PC-9 (cell line): ENCODE measurements at regions not wholly inside any gene's neighbourhood (a gene's known extent, or its start where the extent isn't known, plus 50 kb on each side); places are given as distances from the start of the nearest gene placed in this dataset.

ENCODE experiments used
- BruUV-seq: library from RNA; stranded (reverse); fragments of 400-500 nt; replicated peaks from 2 replicates; lab custom pipeline; 2021; lab: Mats Ljungman, UMichigan
- CTCF ChIA-PET: fragments of 300-600 bp; sonication (Branson Sonifier 250); formaldehyde crosslinking; loops from one replicate; lab custom pipeline; 2022; ENCODE audit warnings: antibody characterized with exemption; lab: Charles Lee
- POLR2A ChIA-PET: fragments of 300-600 bp; sonication (Branson Sonifier 250); formaldehyde crosslinking; loops from one replicate; lab custom pipeline; 2022; ENCODE audit warnings: antibody characterized with exemption; ENCODE audit not compliant: unreplicated experiment; lab: Charles Lee
- DNase-seq, 2 experiments: peaks; one replicate each; pipeline versions ENCODE4 v3.0.0 to v3.0.0-alpha.2; 2015 to 2022; ENCODE audit warnings: mixed read lengths in 1 of 2
- H2AFZ ChIP-seq: fragments of 200-600 bp; sonication (generic); 2 replicates; pipeline ENCODE4 v1.8.1; 2017; ENCODE audit warnings: antibody characterized with exemption
- H3F3A ChIP-seq: fragments of 200-600 bp; sonication (generic); 2 replicates; pipeline ENCODE4 v1.8.1; 2017; ENCODE audit warnings: antibody characterized with exemption, mild to moderate bottlenecking, low read depth; ENCODE audit not compliant: insufficient read depth
- H3K27ac ChIP-seq: fragments of 200-600 bp; sonication (generic); 2 replicates; pipeline ENCODE4 v1.6.1; 2016; ENCODE audit warnings: mixed run types
- H3K27me3 ChIP-seq: fragments of 200-600 bp; sonication (generic); 2 replicates; pipeline ENCODE4 v1.6.1; 2016; ENCODE audit warnings: low read depth, mixed run types; ENCODE audit not compliant: insufficient read depth
- H3K36me3 ChIP-seq: fragments of 200-600 bp; sonication (generic); 2 replicates; pipeline ENCODE4 v1.6.1; 2016; ENCODE audit warnings: low read depth, mixed run types
- H3K4me1 ChIP-seq: fragments of 200-600 bp; sonication (generic); replicated peaks from 2 replicates; pipeline ENCODE4 v1.6.1; 2016; ENCODE audit warnings: mixed run types; ENCODE audit not compliant: insufficient read depth
- H3K4me2 ChIP-seq: fragments of 200-600 bp; sonication (generic); 2 replicates; pipeline ENCODE4 v1.6.1; 2017; ENCODE audit warnings: mixed run types
- H3K4me3 ChIP-seq: fragments of 200-600 bp; sonication (generic); 2 replicates; pipeline ENCODE4 v1.6.1; 2016; ENCODE audit warnings: mixed run types
- H3K79me2 ChIP-seq: fragments of 200-600 bp; sonication (generic); 2 replicates; pipeline ENCODE4 v1.6.1; 2017; ENCODE audit warnings: low read depth, mixed run types
- H3K9me2 ChIP-seq: fragments of 200-600 bp; sonication (generic); 2 replicates; pipeline ENCODE4 v1.8.1; 2017; ENCODE audit warnings: mild to moderate bottlenecking; ENCODE audit not compliant: insufficient read depth
- H3K9me3 ChIP-seq: fragments of 200-600 bp; sonication (generic); 2 replicates; pipeline ENCODE4 v1.8.1; 2016; ENCODE audit warnings: low read depth; ENCODE audit not compliant: insufficient read depth
- H4K20me1 ChIP-seq: fragments of 200-600 bp; sonication (generic); 2 replicates; pipeline ENCODE4 v1.8.1; 2017; ENCODE audit not compliant: insufficient read depth
- EZH2 ChIP-seq: fragments of 200-600 bp; sonication (generic); IDR thresholded peaks from 2 replicates; pipeline ENCODE4 v1.8.0; 2017; ENCODE audit warnings: antibody characterized with exemption, low read depth
- intact Hi-C: fragments of 100-400 bp; cut with micrococcal nuclease; formaldehyde crosslinking; loops from one replicate; pipeline ENCODE4 v1.10.0; 2022; ENCODE audit not compliant: unreplicated experiment
- TF ChIP-seq, protein P1 (sequence below): fragments of 200-600 bp; sonication (generic); conservative IDR thresholded peaks from 2 replicates; pipeline ENCODE4 v1.6.1; 2017; ENCODE audit warnings: mixed run types, antibody characterized with exemption, mild to moderate bottlenecking, moderate library complexity

DNA sequence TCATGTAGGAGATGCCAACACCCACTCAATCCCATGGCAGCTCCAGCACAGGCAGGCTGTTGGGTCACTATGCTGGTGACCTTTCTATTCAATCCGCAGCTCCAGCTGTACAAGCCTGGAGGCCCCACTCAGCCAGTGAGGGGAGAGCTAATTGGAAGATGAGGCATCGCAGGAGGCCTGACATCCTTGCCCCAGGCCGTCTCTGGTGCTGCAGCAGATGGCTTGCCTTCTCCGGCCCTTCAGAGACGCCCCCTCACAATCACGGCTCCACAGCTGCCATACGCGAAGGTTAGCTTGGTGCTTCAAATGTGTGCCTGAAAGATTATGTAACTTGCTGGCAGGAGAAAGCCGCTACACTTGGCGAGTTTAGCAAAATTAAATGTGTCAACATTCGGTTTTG is 104.2 kb upstream of the CLSTN2 start:
- H3F3A ChIP-seq: no peaks in the 10 kb centered on the region
- POLR2A ChIA-PET: no interaction called here
- no peaks in the 10 kb centered on the region for H4K20me1 ChIP-seq
- H3K4me1 ChIP-seq: no peaks in the 10 kb centered on the region
- H3K27me3 ChIP-seq: peaks cover 31% of the 10 kb centered on the region
- no peaks in the 10 kb centered on the region for H3K9me3 ChIP-seq
- no peak for DNase-seq
- CTCF ChIA-PET: no interaction called here
- TF ChIP-seq, protein P1, sequence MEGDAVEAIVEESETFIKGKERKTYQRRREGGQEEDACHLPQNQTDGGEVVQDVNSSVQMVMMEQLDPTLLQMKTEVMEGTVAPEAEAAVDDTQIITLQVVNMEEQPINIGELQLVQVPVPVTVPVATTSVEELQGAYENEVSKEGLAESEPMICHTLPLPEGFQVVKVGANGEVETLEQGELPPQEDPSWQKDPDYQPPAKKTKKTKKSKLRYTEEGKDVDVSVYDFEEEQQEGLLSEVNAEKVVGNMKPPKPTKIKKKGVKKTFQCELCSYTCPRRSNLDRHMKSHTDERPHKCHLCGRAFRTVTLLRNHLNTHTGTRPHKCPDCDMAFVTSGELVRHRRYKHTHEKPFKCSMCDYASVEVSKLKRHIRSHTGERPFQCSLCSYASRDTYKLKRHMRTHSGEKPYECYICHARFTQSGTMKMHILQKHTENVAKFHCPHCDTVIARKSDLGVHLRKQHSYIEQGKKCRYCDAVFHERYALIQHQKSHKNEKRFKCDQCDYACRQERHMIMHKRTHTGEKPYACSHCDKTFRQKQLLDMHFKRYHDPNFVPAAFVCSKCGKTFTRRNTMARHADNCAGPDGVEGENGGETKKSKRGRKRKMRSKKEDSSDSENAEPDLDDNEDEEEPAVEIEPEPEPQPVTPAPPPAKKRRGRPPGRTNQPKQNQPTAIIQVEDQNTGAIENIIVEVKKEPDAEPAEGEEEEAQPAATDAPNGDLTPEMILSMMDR: no peak
- no peak for TF ChIP-seq EZH2
- H3K79me2 ChIP-seq: no peaks in the 10 kb centered on the region
- no peak overlapping the region for H3K27ac ChIP-seq
- intact Hi-C loops: no loop called here
- no peak overlapping the region for H3K4me2 ChIP-seq
- no TSS peak for BruUV-seq
- no peaks in the 10 kb centered on the region for H3K36me3 ChIP-seq
- H3K9me2 ChIP-seq: no peaks in the 10 kb centered on the region
- H2AFZ ChIP-seq: no peak overlapping the region
- no peak overlapping the region for H3K4me3 ChIP-seq

DNA sequence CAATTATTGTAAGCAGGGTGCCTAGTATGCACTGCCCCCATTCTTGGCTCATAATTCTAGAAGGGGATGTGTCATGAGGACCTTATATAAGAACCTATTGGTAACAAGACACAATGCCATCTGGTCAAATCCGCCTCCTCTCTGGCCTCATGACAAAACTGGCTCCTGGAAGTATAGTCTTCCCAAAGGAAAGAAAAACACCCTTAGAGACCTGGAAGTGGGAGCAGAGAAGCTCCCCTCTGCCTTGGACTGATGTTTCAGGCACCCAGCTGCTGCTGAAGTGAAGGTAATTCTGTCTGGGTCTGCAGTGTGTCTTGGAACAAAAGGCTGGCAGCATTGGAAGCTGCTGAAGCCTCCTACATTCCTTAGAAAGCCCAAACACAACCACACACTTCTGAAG is 107.2 kb upstream of the CLSTN2 start:
- Histone ChIP-seq H2AFZ (no peak overlapping the region), H3K36me3 (no peaks in the 10 kb centered on the region), H3K9me2 (no peaks in the 10 kb centered on the region), H3K4me1 (no peaks in the 10 kb centered on the region), H3K4me3 (no peak overlapping the region), H3K4me2 (no peak overlapping the region), H4K20me1 (no peaks in the 10 kb centered on the region), H3K9me3 (no peaks in the 10 kb centered on the region), H3K27ac (no peak overlapping the region), H3K79me2 (no peaks in the 10 kb centered on the region), H3F3A (no peaks in the 10 kb centered on the region), H3K27me3 (peaks cover 31% of the 10 kb centered on the region)
- ChIA-PET CTCF (no interaction called here), POLR2A (no interaction called here)
- no peak for TF ChIP-seq EZH2
- TF ChIP-seq, protein P1: no peak
- no peak for DNase-seq
- intact Hi-C loops: no loop called here
- no TSS peak for BruUV-seq

DNA sequence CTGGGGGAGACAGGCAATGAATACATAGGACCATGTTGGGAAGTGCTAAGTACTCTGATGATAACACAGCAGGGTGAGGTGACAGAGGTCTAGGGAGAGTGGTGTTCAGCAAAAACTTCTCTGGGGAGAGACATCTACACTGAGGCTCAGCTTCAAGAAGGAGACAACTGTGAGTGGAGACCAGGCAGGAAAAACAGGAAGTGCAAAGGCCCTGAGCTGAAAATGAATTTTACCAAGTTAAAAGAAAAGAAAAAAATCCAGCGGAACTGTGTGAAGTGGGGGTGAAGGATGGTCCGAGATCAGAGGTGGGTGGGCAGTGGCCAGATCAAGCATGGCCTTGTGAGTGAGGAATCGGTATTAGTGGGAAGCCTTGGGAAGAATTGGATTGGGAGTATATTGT is 110.1 kb upstream of the CLSTN2 start:
- Histone ChIP-seq H3K9me3 (no peaks in the 10 kb centered on the region), H4K20me1 (no peaks in the 10 kb centered on the region), H3K27me3 (peaks cover 16% of the 10 kb centered on the region), H3K9me2 (no peaks in the 10 kb centered on the region), H3K4me2 (no peak overlapping the region), H3K36me3 (no peaks in the 10 kb centered on the region), H3K4me3 (no peak overlapping the region), H3K27ac (no peak overlapping the region), H3K79me2 (no peaks in the 10 kb centered on the region), H3K4me1 (no peaks in the 10 kb centered on the region), H3F3A (no peaks in the 10 kb centered on the region), H2AFZ (no peak overlapping the region)
- TF ChIP-seq, protein P1: no peak
- no peak for TF ChIP-seq EZH2
- POLR2A ChIA-PET: no interaction called here
- intact Hi-C loops: no loop called here
- no peak for DNase-seq
- CTCF ChIA-PET: no interaction called here
- BruUV-seq: no TSS peak
